DMS 273 (cell line): ENCODE measurements at regions not wholly inside any gene's neighbourhood (a gene's known extent, or its start where the extent isn't known, plus 50 kb on each side); places are given as distances from the start of the nearest gene placed in this dataset.
"Not testable (repeated sequence)": the region's sequence is repeated elsewhere in the genome, so short reads cannot be mapped to it uniquely, and the experiment has no call there.

Experiments
- DNase-seq: peaks from one replicate; lab custom pipeline; 2025; ENCODE audit not compliant: unreplicated experiment; lab: John Stamatoyannopoulos, UW

DNA sequence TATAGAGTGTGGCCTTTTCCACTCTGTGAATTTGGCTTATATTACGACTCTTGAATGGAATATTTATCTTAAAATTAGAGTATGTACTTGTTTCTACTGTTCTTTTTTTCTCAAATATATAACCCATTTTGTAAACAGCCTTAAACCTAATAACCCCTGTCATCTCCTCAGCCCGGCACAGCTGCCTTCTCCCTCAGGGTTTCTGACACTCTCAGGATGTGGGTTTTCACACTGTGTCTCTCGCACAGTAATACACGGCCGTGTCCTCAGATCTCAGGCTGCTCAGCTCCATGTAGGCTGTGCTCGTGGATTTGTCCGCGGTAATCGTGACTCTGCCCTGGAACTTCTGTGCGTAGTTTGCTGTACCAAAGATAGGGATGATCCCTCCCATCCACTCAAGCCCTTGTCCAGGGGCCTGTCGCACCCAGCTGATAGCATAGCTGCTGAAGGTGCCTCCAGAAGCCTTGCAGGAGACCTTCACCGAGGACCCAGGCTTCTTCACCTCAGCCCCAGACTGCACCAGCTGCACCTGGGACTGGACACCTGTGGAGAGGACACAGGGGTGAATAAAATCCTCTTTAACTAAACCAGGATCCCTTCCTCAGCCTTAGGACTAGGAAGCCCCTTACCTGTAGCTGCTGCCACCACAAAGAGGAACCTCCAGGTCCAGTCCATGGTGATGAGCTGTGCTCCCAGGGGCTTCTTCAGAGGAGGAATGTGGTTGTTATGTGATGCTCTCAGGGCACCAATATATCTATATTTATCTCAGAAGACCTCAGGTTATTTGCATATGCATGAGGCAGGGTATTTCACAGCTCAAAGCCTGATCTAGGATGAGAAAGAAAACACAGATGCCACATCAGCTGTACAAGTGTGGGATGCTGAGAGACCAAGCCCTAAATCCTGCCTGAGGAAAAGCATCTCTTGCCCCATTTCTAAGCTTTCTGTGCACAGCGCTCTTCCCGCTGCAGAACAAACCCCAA, 1188.4 kb downstream of the TMEM121 start:
- DNase-seq: not testable (repeated sequence)

DNA sequence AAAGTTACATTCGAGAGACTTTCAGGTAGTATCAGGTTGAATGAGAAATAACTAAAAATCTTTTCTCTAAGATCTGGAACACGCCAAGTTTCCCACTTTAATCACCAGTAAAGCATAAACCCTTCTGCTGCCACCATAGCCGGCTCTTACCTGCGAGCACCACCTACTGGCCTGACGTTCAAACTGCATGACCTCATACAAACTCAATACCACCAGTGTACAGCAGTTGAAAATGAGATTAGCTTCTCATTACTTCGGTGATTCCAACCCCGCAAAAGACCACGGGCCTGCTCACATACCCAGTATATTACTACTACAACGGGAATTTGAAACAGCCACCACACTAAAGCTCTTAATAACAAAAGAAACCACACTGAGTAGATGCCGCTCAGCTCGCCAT, 1191.2 kb downstream of the TMEM121 start:
- DNase-seq: not testable (repeated sequence)

DNA sequence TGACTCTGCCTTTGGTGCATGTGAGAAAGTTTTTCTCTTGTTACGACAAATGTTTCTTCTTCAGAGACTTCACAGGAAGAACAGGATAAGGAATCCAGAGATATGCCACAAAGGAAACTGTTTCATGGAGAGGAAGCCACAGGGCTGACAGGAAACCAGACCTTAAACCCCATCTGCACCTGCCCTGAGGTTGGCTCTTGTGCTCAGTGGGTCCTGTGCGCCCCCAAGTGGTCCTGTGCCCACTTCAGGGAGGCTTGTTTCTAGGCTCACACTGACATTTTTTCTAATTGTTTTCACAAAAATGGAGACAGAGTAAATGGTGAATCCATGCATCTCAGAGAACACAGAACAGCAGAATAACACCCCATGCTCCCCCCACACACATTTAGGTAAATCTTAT, 1193.5 kb downstream of the TMEM121 start:
- not testable (repeated sequence) for DNase-seq

DNA sequence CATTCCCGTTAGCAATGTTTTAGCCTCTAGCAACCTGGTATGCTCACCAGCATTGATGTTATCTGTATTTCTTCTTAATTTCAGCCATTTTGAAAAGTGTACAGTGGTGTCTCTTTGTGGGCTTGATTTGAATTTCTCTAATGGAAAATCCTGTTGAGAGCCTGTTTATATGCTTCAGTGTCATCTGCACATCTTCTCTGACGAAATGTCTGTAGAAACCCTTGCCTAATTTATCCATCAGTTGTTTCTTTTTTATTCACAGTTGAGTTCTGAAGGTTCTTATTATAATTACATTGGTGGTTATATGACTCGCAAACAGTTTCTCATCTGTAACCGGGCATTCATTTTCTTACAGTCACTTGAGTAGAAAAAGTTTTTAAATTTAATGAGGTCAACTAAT, 1195.5 kb downstream of the TMEM121 start:
- not testable (repeated sequence) for DNase-seq

DNA sequence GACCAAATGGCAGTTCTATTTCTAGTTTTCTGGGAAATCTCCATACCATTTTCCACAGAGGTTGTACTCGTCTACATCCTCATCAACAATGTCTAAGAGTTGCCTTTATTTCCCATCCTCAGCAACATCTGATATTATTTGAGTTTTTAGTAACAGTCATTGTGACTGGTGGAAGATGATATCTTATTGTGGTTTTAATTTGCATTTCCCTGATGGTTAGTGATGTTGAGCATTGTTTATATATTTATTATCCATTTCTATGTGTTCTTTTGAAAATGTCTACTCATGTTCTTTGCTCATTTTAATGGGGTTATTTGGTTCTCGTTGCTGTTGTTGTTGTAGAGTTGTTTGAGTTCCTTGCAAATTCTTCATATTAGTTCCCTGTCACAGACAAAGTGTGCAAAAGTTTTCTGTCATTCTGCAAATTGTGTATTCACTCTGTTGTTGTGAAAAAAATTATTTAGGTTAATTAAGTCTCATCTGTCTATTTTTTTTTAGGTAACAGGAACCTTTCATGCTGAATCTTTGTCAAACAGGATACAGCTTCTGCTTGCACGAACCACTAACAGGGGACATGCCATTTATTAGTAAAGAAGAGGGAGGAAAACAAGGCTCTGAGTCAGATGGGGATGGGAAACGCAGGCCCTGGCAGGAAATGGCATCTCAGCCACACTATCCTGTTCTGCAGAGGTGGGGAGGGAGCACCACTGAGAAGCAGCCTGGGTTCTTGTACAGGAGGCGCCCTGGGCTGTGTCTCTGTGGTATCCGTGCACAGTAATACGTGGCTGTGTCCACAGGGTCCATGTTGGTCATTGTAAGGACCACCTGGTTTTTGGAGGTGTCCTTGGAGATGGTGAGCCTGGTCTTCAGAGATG, 1196.7 kb downstream of the TMEM121 start:
- DNase-seq: not testable (repeated sequence)

DNA sequence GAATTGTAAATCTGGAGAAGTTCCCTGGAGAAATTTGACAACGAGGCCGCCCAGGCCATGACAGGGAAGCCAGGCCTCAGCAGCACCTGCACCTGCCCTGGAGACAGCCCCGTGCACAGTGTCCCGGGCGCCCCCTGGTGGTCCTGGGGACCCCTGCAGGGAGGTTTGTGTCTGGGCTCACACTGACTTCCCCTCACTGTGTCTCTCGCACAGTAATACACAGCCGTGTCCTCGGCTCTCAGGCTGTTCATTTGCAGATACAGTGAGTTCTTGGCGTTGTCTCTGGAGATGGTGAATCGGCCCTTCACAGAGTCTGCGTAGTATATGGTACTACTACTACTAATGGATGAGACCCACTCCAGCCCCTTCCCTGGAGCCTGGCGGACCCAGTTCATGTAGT, 1201.6 kb downstream of the TMEM121 start:
- not testable (repeated sequence) for DNase-seq

DNA sequence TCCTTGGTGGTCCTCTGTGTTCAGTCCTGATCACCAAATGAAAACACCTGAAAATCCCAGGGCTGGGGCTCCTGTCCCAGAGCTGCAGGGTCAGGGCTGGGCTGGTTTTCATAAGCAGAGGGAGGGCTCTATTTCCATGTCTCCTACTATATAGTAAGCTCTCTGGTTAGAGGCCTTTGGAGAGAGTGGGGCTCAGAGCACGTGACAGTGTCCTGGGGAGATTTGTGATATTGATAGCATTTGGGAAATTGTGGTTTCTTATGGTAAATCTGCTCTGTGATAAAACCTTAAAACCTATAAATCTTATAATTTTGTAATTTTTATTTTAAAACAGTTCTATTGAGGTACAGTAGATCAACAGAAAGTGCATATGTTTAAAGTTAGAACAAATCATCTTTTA, 1202.2 kb downstream of the TMEM121 start:
- no peak for DNase-seq

DNA sequence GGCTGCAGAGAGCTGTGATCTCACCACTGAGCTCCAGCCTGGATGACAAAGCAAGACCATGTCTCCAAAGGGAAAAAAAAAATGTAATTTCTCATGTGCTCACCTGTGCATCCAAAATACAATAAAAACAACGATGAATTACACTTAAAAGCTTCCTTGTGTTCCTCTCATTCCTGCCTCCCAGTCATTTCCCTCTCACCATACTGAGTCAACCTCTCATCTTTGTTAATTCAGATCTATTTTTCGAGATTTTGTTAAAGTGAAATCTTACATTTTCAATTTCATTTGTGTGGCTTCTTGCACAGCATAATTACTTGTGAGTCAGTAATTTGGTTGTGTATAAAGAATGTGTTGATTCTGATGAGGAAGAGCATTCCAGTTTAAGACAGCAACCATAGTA, 1203.2 kb downstream of the TMEM121 start:
- no peak for DNase-seq

DNA sequence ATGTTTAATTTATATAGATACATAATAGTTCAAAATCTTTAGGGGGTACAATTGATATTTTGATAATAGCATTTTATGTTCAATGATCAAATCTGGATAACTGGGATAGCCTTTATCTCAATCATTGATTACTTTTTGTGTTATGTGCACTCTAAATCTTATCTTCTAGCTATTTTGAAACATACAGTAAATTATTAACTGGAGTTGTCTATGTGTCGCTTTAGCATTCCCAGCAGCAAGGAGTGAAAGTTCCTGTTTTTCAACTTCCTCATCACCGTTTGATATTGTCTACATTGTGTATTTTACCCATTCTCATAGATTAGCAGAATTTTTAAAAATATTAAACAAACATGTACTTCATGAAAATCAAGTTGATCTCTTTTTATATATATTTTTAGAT, 1207.4 kb downstream of the TMEM121 start:
- DNase-seq: no peak

DNA sequence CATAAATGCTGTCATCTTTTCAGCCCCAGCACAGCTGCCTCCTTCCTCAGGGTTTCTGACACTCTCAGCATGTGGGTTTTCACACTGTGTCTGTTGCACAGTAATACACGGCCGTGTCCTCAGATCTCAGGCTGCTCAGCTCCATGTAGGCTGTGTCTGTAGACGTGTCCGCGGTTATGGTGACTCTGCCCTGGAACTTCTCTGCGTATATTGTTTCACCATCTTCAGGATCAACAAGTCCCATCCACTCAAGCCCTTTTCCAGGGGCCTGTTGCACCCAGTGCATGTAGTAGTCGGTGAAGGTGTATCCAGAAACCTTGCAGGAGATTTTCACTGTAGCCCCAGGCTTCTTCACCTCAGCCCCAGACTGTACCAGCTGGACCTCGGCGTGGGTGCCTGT, 1210.6 kb downstream of the TMEM121 start:
- no peak for DNase-seq

DNA sequence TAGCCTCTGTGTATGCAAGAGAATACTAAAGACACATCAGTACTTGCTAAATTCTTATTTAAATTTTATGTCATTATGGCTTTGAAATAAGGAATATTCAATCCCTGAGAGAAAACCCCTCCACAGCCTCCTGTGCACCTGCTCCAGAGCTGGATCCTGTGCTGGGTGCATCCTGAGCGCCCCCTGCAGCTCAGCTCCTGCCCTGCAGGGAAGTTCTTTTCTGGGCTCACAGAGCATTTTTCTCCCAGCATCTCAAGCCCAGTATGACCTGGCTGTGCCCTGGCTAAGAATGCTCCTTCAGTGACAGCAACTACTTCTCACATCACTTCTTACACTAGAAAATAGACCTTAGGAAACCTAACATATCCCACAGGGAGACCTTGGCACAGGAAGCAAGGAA, 1211.7 kb downstream of the TMEM121 start:
- DNase-seq: no peak

DNA sequence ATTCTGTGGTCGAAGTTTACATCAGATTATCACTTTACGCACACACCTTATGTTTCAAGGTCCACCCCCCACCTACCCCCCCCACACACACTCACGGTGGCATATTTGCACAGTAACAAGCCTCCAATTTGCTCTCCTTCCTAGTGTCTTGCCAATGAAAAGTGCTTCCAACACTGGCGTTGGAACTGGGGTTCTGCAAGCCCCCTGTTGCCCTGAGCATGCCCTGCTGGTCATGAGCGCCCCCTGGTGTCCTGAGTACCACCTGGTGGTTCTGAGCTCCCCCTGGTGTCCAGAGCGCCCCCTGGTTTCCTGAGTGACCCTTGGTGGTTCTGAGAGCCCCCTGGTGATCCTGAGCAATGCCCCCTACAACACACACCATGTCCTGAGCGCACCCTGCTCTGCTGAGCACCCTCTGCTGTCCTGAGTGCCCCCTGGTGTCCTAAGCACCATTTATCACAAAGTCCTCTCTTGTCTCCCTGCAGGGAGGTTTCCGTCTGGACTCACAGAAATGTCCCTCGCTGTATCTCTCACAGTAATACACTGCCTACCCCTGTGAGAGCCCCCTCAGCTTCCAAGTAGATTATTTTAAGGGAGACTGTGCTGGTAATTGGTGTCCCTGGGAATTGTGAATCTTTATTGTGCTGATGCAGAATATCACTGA, 1212.3 kb downstream of the TMEM121 start:
- DNase-seq: not testable (repeated sequence)

DNA sequence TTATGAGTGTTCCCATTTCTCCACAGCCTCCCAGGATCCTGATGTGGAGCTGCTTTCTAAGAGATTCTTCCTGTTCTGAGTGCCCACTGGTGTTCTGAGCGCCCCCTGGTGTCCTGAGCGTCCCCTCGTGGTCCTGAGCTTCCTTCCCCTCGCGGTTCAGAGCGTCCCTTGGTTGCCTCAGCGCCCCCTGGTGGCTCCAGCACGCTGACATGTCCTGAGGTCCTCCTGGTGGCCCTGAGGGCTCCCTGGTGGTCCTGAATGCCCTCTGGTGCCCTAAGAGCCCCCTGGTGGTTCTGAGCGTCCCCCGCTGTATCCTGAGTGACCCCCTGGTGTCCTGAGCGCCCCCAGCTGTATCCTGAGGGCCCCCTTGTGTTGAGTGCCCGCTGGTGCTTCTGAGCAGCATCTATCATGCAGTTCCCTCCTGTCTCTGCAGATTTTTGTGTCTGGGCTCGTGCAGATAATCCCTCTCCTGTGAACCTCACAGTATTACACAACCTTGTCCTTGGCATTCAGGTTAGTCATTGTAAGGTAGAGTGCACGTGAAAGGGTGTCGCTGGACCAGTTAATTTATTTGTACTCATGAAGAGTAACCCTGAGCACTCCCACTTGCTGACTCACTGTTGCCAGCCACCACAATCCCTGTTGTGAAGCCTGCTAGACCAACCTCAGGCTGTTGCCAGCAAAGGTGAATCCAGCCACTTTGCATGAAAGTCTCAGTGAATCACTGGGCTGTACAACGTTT, 1214.9 kb downstream of the TMEM121 start:
- peak; percentile 5 for DNase-seq

DNA sequence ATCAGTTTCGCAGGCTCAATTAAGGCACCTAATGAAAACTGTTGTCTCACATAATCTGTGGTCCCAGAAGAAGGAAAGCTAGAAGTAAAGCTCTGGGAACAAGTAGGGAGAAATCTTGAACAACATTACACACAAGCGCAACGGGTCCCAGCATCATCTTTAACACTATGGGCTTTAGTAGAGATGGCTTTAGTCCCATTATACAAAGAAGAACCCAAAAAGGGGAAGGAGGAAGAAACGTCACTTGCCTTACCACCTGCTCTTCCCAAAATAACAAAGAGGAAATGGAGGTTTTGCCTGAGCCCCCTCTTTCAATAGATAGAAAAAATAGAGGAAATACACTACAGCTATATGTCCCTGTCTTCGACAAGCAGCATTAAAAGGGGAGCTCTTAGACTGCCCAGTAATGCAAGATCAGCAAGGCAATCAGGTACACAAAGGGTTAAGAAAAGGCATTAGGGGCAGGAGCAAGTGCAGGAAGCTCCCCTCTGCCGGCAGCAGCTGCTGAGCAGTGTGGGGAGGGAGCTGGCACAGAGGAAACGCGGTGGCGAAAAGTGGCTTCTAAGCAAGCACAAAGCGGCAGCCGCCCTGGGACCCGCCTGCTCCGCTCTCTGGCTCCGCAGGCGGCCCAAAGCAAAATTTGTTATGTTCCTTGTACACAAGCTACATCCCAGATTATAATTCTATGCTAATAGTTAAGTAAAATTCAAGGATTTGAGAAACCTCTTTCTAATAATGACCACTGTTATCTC, 1218.8 kb downstream of the TMEM121 start:
- DNase-seq: not testable (repeated sequence)

DNA sequence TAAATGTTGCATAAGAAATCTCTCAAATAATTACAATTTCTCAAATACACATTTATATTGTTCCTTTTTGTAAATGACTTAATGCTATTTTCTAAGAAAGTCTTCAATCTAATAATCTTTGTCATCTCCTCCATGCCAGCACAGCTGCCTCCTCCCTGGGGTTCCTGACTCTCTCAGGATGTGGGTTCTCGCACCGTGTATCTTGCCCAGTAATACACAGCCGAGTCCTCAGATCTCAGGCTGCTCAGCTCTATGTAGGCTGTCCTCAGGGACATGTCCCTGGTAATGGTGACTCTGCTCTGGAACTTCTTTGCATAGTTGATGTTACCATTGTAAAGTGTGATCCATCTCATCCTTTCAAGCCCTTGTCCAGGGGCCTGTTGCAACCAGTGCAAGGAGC, 1223.7 kb downstream of the TMEM121 start:
- DNase-seq: not testable (repeated sequence)

DNA sequence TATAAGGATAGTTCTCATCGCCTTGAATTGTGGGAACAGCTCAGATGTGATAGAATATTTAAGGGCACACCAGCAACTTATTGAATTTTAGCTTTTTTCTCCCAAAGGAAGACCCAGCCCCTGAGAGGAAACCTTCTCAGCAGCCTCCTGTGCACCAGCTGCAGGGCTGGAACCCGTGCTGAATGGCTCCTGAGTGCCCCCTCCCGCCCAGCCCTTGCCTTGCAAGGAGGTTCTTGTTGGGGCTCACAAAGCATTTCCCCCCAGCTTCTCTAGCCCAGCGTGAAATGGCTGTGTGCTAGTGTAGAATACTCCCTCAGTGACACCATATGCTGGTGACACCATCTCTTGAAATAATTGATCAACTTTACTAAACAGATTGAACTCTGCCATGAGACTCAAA, 1227.4 kb downstream of the TMEM121 start:
- not testable (repeated sequence) for DNase-seq

DNA sequence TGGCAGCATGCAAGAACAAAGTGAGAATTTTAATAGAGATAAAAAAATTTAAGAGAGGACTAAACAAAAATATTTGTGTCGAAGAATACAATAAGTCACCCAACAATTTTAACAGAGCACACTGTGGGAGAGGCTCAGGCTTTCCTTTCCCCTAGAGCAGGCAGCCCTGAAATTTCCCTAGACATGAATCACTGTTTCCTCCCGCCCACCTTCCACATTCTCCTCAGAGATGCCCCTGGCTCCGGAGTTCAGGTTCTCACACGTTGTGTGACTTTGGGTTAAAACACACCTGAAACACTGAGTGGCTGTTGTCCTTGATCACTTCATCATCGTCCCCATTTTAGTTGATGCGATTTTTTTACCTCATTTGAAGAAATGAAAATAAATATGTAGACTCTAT, 1231.1 kb downstream of the TMEM121 start:
- DNase-seq: not testable (repeated sequence)

DNA sequence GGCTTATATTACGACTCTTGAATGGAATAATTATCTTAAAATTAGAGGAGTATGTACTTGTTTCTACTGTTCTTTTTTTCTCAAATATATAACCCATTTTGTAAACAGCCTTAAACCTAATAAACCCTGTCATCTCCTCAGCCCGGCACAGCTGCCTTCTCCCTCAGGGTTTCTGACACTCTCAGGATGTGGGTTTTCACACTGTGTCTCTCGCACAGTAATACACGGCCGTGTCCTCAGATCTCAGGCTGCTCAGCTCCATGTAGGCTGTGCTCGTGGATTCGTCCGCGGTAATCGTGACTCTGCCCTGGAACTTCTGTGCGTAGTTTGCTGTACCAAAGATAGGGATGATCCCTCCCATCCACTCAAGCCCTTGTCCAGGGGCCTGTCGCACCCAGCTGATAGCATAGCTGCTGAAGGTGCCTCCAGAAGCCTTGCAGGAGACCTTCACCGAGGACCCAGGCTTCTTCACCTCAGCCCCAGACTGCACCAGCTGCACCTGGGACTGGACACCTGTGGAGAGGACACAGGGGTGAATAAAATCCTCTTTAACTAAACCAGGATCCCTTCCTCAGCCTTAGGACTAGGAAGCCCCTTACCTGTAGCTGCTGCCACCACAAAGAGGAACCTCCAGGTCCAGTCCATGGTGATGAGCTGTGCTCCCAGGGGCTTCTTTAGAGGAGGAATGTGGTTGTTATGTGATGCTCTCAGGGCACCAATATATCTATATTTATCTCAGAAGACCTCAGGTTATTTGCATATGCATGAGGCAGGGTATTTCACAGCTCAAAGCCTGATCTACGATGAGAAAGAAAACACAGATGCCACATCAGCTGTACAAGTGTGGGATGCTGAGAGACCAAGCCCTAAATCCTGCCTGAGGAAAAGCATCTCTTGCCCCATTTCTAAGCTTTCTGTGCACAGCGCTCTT, 1235.8 kb downstream of the TMEM121 start:
- not testable (repeated sequence) for DNase-seq

DNA sequence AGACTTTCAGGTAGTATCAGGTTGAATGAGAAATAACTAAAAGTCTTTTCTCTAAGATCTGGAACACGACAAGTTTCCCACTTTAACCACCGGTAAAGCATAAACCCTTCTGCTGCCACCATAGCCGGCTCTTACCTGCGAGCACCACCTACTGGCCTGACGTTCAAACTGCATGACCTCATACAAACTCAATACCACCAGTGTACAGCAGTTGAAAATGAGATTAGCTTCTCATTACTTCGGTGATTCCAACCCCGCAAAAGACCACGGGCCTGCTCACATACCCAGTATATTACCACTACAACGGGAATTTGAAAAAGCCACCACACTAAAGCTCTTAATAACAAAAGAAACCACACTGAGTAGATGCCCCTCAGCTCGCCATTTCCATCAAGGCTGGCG, 1238.6 kb downstream of the TMEM121 start:
- DNase-seq: not testable (repeated sequence)
